Panc1 (cell line): ENCODE measurements at regions not wholly inside any gene's neighbourhood (a gene's known extent, or its start where the extent isn't known, plus 50 kb on each side); places are given as distances from the start of the nearest gene placed in this dataset.

Source experiments
- CTCF ChIP-seq: fragments of 450-650 bp; IDR thresholded peaks from 2 replicates; pipeline ENCODE4 v1.5.1; 2017; ENCODE audit warnings: mild to moderate bottlenecking
- POLR2AphosphoS5 ChIP-seq: IDR thresholded peaks from 2 replicates; pipeline ENCODE4 v1.6.1; 2012; ENCODE audit warnings: mild to moderate bottlenecking, low read depth, low read length, moderate library complexity
- REST ChIP-seq, 2 experiments: IDR thresholded peaks; 2 replicates each; pipeline ENCODE4 v1.6.1; 2011 to 2012; ENCODE audit warnings: low read depth in 2 of 2, control low read depth in 1 of 2, low read length in 1 of 2, mild to moderate bottlenecking in 1 of 2, moderate library complexity in 1 of 2; ENCODE audit not compliant: insufficient read depth in 1 of 2
- SIN3A ChIP-seq: IDR thresholded peaks from 2 replicates; pipeline ENCODE4 v1.6.1; 2012; ENCODE audit warnings: low read depth, mild to moderate bottlenecking, low read length, moderate library complexity, borderline replicate concordance; ENCODE audit not compliant: insufficient read depth
- TCF7L2 ChIP-seq: IDR thresholded peaks from 2 replicates; pipeline ENCODE4 v1.6.1; 2011; ENCODE audit warnings: mild to moderate bottlenecking, low read depth, low read length, inconsistent platforms

- TF ChIP-seq CTCF (no peak), POLR2AphosphoS5 (no peak), REST (IDR thresholded peaks at IDR 0.05; ENCODE audit: insufficient read depth in 1 of 2, low read depth in 2 of 2, low read length in 1 of 2) (no peak), SIN3A (no peak), TCF7L2 (no peak)
Measured at GRCh38 chr15:94731286-94731685, 499.9 kb downstream of the MCTP2 start.
